ENCODE measurements at regions not wholly inside any gene's neighbourhood (a gene's known extent, or its start where the extent isn't known, plus 50 kb on each side); places are given as distances from the start of the nearest gene placed in this dataset.

GRCh38 chr13:21976159-21976558 lies 305.3 kb downstream of the FGF9 start:
- TF ChIP-seq CTCF (conservative IDR thresholded peaks at IDR 0.05): no peak
- TF ChIP-seq EZH2 (IDR thresholded peaks at IDR 0.05; ENCODE audit: low read depth): no peak
